Kidney (tissue), 13 donors: ENCODE measurements at regions not wholly inside any gene's neighbourhood (a gene's known extent, or its start where the extent isn't known, plus 50 kb on each side); places are given as distances from the start of the nearest gene placed in this dataset.

ENCODE experiments used
- DNase-seq, 5 donors: peaks; one replicate each; pipeline ENCODE4 v3.0.0-alpha.2; 2013 to 2020
- FAIRE-seq: peaks from 2 replicates; lab custom pipeline; 2012; peaks lifted over from hg19 to GRCh38; lab: Jason Lieb, UNC
- H3K27ac ChIP-seq, 2 donors: one replicate each; pipeline ENCODE4 v1.7.0; 2013; ENCODE audit warnings: low read depth in 2 of 2, low read length in 2 of 2, inconsistent platforms in 1 of 2
- H3K27me3 ChIP-seq: one replicate; pipeline ENCODE4 v1.7.1; 2013; ENCODE audit warnings: low read length, inconsistent platforms; ENCODE audit not compliant: control insufficient read depth, insufficient read depth
- H3K36me3 ChIP-seq, 3 donors: one replicate each; pipeline versions ENCODE4 v1.7.0 to v1.7.1; 2013; ENCODE audit warnings: low read length in 3 of 3, control low read depth in 1 of 3, inconsistent platforms in 1 of 3; ENCODE audit not compliant: insufficient read depth in 3 of 3, control insufficient read depth in 2 of 3
- H3K4me1 ChIP-seq, 3 donors: one replicate each; pipeline versions ENCODE4 v1.7.0 to v1.7.1; 2013; ENCODE audit warnings: low read length in 3 of 3, inconsistent platforms in 1 of 3, low read depth in 1 of 3; ENCODE audit not compliant: control insufficient read depth in 2 of 3, insufficient read depth in 2 of 3
- H3K4me3 ChIP-seq, 3 donors: one replicate each; pipeline versions ENCODE4 v1.7.0 to v1.8.1; 2013; ENCODE audit warnings: low read length in 3 of 3, control low read depth in 1 of 3, inconsistent platforms in 1 of 3
- H3K9ac ChIP-seq, 3 donors: one replicate each; pipeline versions ENCODE4 v1.7.0 to v1.7.1; 2013; ENCODE audit warnings: low read length in 3 of 3, control low read depth in 1 of 3, inconsistent platforms in 1 of 3
- H3K9me3 ChIP-seq, 3 donors: one replicate each; pipeline versions ENCODE4 v1.7.0 to v1.7.1; 2013; ENCODE audit warnings: low read length in 3 of 3, control low read depth in 1 of 3, inconsistent platforms in 1 of 3; ENCODE audit not compliant: control insufficient read depth in 2 of 3, insufficient read depth in 1 of 3
- intact Hi-C: fragments of 100-400 bp; cut with DNase I; formaldehyde crosslinking; loops from one replicate; pipeline ENCODE4 v1.11.1; 2022
- TF ChIP-seq, protein P1 (sequence below): IDR thresholded peaks from 3 replicates; pipeline ENCODE4 v1.5.1; 2012; ENCODE audit warnings: mild to moderate bottlenecking, moderate library complexity, borderline replicate concordance; ENCODE audit not compliant: insufficient read depth; ENCODE audit errors: extremely low read depth
- donor health status: control.
- donor health status: control.
- donor health status: control.
- donor health status: control.
- donor health status: control.
- donor health status: DM: yes; HTN: yes; CAD: no.
- donor health status: Normal renal cell carcinoma (clear cell type).

- no peak overlapping the region for H3K4me3 ChIP-seq
- no peak overlapping the region for H3K27ac ChIP-seq
- FAIRE-seq: no peak
- H3K4me1 ChIP-seq: no peaks in the 10 kb centered on the region
- H3K9ac ChIP-seq: no peak overlapping the region
- intact Hi-C loops: no loop called here
- no peaks in the 10 kb centered on the region for H3K27me3 ChIP-seq
- DNase-seq: no peak
- TF ChIP-seq, protein P1, sequence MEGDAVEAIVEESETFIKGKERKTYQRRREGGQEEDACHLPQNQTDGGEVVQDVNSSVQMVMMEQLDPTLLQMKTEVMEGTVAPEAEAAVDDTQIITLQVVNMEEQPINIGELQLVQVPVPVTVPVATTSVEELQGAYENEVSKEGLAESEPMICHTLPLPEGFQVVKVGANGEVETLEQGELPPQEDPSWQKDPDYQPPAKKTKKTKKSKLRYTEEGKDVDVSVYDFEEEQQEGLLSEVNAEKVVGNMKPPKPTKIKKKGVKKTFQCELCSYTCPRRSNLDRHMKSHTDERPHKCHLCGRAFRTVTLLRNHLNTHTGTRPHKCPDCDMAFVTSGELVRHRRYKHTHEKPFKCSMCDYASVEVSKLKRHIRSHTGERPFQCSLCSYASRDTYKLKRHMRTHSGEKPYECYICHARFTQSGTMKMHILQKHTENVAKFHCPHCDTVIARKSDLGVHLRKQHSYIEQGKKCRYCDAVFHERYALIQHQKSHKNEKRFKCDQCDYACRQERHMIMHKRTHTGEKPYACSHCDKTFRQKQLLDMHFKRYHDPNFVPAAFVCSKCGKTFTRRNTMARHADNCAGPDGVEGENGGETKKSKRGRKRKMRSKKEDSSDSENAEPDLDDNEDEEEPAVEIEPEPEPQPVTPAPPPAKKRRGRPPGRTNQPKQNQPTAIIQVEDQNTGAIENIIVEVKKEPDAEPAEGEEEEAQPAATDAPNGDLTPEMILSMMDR: no peak
- H3K36me3 ChIP-seq: no peaks in the 10 kb centered on the region
- H3K9me3 ChIP-seq: no peaks in the 10 kb centered on the region
Measured at GRCh38 chr11:120030411-120030810, 107.5 kb downstream of the TRIM29 start.

- no peak overlapping the region for H3K9ac ChIP-seq
- H3K9me3 ChIP-seq: no peaks in the 10 kb centered on the region
- no peak overlapping the region for H3K27ac ChIP-seq
- H3K4me3 ChIP-seq: no peak overlapping the region
- intact Hi-C loops: no loop called here
- TF ChIP-seq, protein P1: no peak
- FAIRE-seq (no peak), DNase-seq (no peak)
- H3K36me3 ChIP-seq: no peaks in the 10 kb centered on the region
- H3K27me3 ChIP-seq: no peaks in the 10 kb centered on the region
- H3K4me1 ChIP-seq: no peaks in the 10 kb centered on the region
Measured at GRCh38 chr11:120029321-120029720, 108.6 kb downstream of the TRIM29 start.

DNA sequence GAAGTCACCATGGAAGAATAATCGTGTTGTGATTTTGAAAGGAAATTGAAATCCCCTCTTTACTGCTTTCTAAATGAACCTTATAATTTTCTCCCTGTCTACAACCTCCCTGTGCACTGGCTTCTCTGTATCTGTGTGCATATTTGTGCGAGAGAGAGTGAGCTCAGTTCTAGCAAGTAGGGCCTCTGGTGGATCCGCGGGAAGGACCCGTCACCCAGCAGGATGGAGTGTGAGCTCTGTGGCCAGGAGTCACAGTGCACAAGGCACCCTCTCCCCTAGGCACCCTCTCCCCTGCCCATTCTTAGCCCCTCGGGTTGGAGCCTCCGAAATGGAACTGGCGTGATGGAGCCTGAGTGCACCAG is 109.0 kb downstream of the TRIM29 start:
- intact Hi-C loops: no loop called here
- Histone ChIP-seq H3K4me1 (no peaks in the 10 kb centered on the region), H3K9me3 (no peaks in the 10 kb centered on the region), H3K36me3 (no peaks in the 10 kb centered on the region), H3K9ac (no peak overlapping the region), H3K27me3 (no peaks in the 10 kb centered on the region), H3K4me3 (no peak overlapping the region), H3K27ac (no peak overlapping the region)
- DNase-seq (no peak), FAIRE-seq (no peak)
- TF ChIP-seq, protein P1: no peak

GRCh38 chr11:120028181-120028896 is 109.6 kb downstream of the TRIM29 start:
- TF ChIP-seq, protein P1: no peak
- Histone ChIP-seq H3K9ac (no peak overlapping the region), H3K9me3 (no peaks in the 10 kb centered on the region), H3K36me3 (no peaks in the 10 kb centered on the region), H3K27me3 (no peaks in the 10 kb centered on the region), H3K27ac (no peak overlapping the region), H3K4me3 (no peak overlapping the region), H3K4me1 (no peaks in the 10 kb centered on the region)
- intact Hi-C loops: no loop called here
- FAIRE-seq (no peak), DNase-seq (peak in 1 of 5 donors; percentile 31)
